GM12873 (cell line): ENCODE measurements at regions not wholly inside any gene's neighbourhood (a gene's known extent, or its start where the extent isn't known, plus 50 kb on each side); places are given as distances from the start of the nearest gene placed in this dataset.

Experiments used
- CTCF ChIP-seq: IDR thresholded peaks from 2 replicates; pipeline ENCODE4 v1.5.1; 2012; ENCODE audit warnings: low read depth, mild to moderate bottlenecking, moderate library complexity, low read length, control low read depth; ENCODE audit not compliant: insufficient read depth; ENCODE audit errors: missing control alignments

GRCh38 chr11:70502677-70503467 lies 104.5 kb downstream of the CTTN start:
- TF ChIP-seq CTCF = no peak

- peak; percentile 17 for TF ChIP-seq CTCF
Observed at GRCh38 chr11:70503468-70504221, 105.3 kb downstream of the CTTN start.

- no peak for TF ChIP-seq CTCF
Observed at GRCh38 chr11:70504246-70505020, 106.1 kb downstream of the CTTN start.

GRCh38 chr11:70505331-70505731 lies 107.0 kb downstream of the CTTN start:
- no peak for TF ChIP-seq CTCF

GRCh38 chr11:70505761-70506657 lies 107.7 kb downstream of the CTTN start:
- TF ChIP-seq CTCF = no peak

- TF ChIP-seq CTCF = no peak
Observed at GRCh38 chr11:70506658-70506970, 108.3 kb downstream of the CTTN start.

- no peak for TF ChIP-seq CTCF
Observed at GRCh38 chr11:70506986-70507385, 108.7 kb downstream of the CTTN start.
